ENCODE measurements at regions not wholly inside any gene's neighbourhood (a gene's known extent, or its start where the extent isn't known, plus 50 kb on each side); places are given as distances from the start of the nearest gene placed in this dataset.

DNA sequence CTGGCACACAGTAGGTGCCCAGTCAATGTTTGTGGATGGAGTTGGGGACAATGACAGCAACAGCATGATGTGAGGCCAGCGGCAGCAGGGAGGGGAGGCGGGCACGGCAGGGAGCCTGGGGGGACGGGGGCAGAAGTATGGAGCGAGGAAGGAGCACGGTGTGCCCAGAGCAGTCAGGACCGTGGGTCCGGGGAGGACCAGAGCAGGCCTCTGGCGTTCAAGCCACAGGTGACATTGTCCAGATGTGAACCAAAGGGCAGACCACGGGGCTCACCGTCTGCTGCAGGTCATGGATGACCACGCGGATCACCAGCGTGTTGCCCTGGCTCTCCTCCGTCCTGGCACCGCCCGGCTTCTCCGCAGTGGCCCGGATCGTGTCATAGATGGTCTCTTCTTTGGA is 105.5 kb downstream of the SHANK2 start:
- H2BK20ac ChIP-seq (ENCODE audit: low read length), result no peak overlapping the region
- H3K23ac ChIP-seq (ENCODE audit: insufficient read length), result no peak overlapping the region
- no peak overlapping the region for H4K91ac ChIP-seq (replicated peaks; ENCODE audit: insufficient read length, low read length)
- H2BK15ac ChIP-seq (ENCODE audit: low read length), result 0 out of 2 replicates have a peak overlapping the region, but pooled peaks have one; percentile 8
- no peak overlapping the region for H2BK12ac ChIP-seq (ENCODE audit: low read depth, low read length)
- H4K8ac ChIP-seq (ENCODE audit: extremely low read depth, insufficient read depth, low read length), result no peak overlapping the region
- 91% methylated on average over 13 of the region's 20 CpGs; no CpG with 5 or more reads in 1 of the 2 experiments for WGBS, 2 experiments (ENCODE audit: extremely low coverage in 1 of 2, insufficient coverage in 1 of 2, insufficient read length in 1 of 2, insufficient replicate concordance in 2 of 2, low coverage in 1 of 2, low lambda C conversion rate in 2 of 2, missing lambda C conversion rate in 1 of 2)
- H3K79me2 ChIP-seq (ENCODE audit: control insufficient read depth in 1 of 2, insufficient read depth in 2 of 2, low read length in 2 of 2), result peaks cover 0 to 14% of the 10 kb centered on the region in 2 experiments; a peak in 2 of 4 replicates
- H4K5ac ChIP-seq (ENCODE audit: insufficient read length, low read depth, low read length), result no peak overlapping the region
- no peak overlapping the region for H2AFZ ChIP-seq (ENCODE audit: low read length)
- ChIA-PET CTCF (ENCODE audit: partially characterized antibody) (interaction anchor here (0.8 kb wide), 1 partner anchor 224 kb away, joined by 3 read pairs; no protein-coding TSS in a partner anchor), POLR2A (ENCODE audit: partially characterized antibody) (no interaction called here)
- peaks cover 0 to 12% of the 10 kb centered on the region in 2 experiments for H4K20me1 ChIP-seq (replicated peaks in 1 of 2; ENCODE audit: control insufficient read depth in 1 of 2, insufficient read depth in 2 of 2, low read length in 2 of 2)
- no peak overlapping the region for H3K4ac ChIP-seq (replicated peaks; ENCODE audit: insufficient read length, low read depth, low read length)
- peaks cover 0 to 8% (median 0%) of the 10 kb centered on the region in 4 experiments; a peak in 2 of 7 replicates for H3K4me1 ChIP-seq (replicated peaks in 1 of 4; ENCODE audit: control insufficient read depth in 3 of 4, insufficient read depth in 4 of 4, low read length in 3 of 4)
- FAIRE-seq, result no peak
- no peak for DNase-seq (ENCODE audit: low read depth in 1 of 2, low spot score in 2 of 2)
- H3K4me2 ChIP-seq (ENCODE audit: insufficient read depth in 1 of 2, low read depth in 2 of 2, low read length in 2 of 2), result no peak overlapping the region
- no peak overlapping the region for H2AK5ac ChIP-seq (ENCODE audit: low read depth, low read length)
- no peak overlapping the region for H3K18ac ChIP-seq (ENCODE audit: extremely low read depth, low read length)
- no peak overlapping the region for H3K4me3 ChIP-seq (ENCODE audit: extremely low read depth in 1 of 4, insufficient read depth in 2 of 4, low read depth in 3 of 4, low read length in 4 of 4)
- no peaks in the 10 kb centered on the region for H3K27me3 ChIP-seq (replicated peaks in 1 of 4; ENCODE audit: control insufficient read depth in 3 of 4, extremely low read depth in 1 of 4, insufficient read depth in 3 of 4, low read length in 3 of 4)
- H3K56ac ChIP-seq (replicated peaks; ENCODE audit: insufficient read length, low read depth, low read length), result no peak overlapping the region
- 0 out of 2 replicates have a peak, but pooled peaks cover 9% of the 10 kb centered on the region for H3K79me1 ChIP-seq (ENCODE audit: low read depth, low read length)
- H2BK120ac ChIP-seq (replicated peaks; ENCODE audit: low read depth, low read length), result no peak overlapping the region
- no peak overlapping the region for H3K9ac ChIP-seq (replicated peaks in 1 of 4; ENCODE audit: extremely low read depth in 1 of 4, low read depth in 3 of 4, low read length in 3 of 4)
- no peaks in the 10 kb centered on the region for H3K9me3 ChIP-seq (ENCODE audit: insufficient read depth in 2 of 2, low read depth in 1 of 2, low read length in 1 of 2)
- H2BK5ac ChIP-seq (ENCODE audit: low read depth, low read length), result no peak overlapping the region; the same call in 1 of the 2 replicates
- peaks cover 0 to 4% (median 0%) of the 10 kb centered on the region in 4 experiments; a peak in 1 of 8 replicates for H3K36me3 ChIP-seq (ENCODE audit: control insufficient read depth in 2 of 4, insufficient read depth in 4 of 4, low read length in 3 of 4)
- no peaks in the 10 kb centered on the region; the same call in 1 of the 2 replicates for H3K23me2 ChIP-seq (ENCODE audit: low read depth, low read length)
- no peak overlapping the region for H3K14ac ChIP-seq (ENCODE audit: insufficient read length)
- H3K27ac ChIP-seq (ENCODE audit: low read depth, low read length), result no peak overlapping the region
- no peak for TF ChIP-seq RXRA (IDR thresholded peaks at IDR 0.05; ENCODE audit: insufficient read depth, low read depth, low read length)
- TF ChIP-seq CTBP2 (IDR thresholded peaks at IDR 0.05; ENCODE audit: borderline replicate concordance, insufficient read depth, insufficient read length, low read length), result no peak
- TF ChIP-seq KDM4A (IDR thresholded peaks at IDR 0.05; ENCODE audit: low read depth, low read length, severe bottlenecking), result no peak
- TF ChIP-seq SP4 (IDR thresholded peaks at IDR 0.05; ENCODE audit: low read length), result no peak
- TF ChIP-seq SUZ12 (IDR thresholded peaks at IDR 0.05; ENCODE audit: low read length), result no peak
- no peak for TF ChIP-seq ASH2L (IDR thresholded peaks at IDR 0.05; ENCODE audit: low read length)
- no peak for TF ChIP-seq SP1 (IDR thresholded peaks at IDR 0.05; ENCODE audit: low read depth, low read length)
- TF ChIP-seq CHD1 (IDR thresholded peaks at IDR 0.05; ENCODE audit: low read depth, low read length), result no peak
- TF ChIP-seq FOSL1 (IDR thresholded peaks at IDR 0.05; ENCODE audit: insufficient read depth, low read depth, low read length), result no peak
- no peak for TF ChIP-seq TCF12 (IDR thresholded peaks at IDR 0.05; ENCODE audit: low read depth, low read length)
- TF ChIP-seq BCL11A (IDR thresholded peaks at IDR 0.05; ENCODE audit: low read depth in 2 of 2, low read length in 2 of 2), result no peak

Data from H1 (cell line).